ENCODE measurements at regions not wholly inside any gene's neighbourhood (a gene's known extent, or its start where the extent isn't known, plus 50 kb on each side); places are given as distances from the start of the nearest gene placed in this dataset.
"Not testable (repeated sequence)": the region's sequence is repeated elsewhere in the genome, so short reads cannot be mapped to it uniquely, and the experiment has no call there.

DNA sequence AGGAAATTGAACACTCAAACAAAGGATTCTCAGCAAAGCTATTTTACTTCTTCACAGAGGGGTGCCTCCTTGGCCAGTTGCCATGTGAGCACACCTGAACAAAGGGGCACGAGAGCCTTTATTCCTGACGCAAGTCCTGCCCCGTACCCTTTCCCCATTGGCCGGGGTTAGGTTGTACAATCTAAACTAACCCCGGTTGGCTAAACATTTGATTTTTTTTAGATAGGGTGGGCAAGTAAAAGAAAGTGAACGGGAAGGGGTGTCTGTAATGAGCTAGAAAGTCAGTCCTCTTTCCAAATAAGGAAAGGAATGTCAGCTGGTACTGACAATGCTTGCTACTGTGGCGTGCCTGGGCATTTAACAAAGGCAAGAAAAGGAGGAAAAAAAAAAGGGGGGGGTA lies 135.5 kb upstream of the CDKN3 start:
- Histone ChIP-seq H3K4me3 (replicated peaks in 1 of 3; ENCODE audit: low read depth in 2 of 3, low read length in 3 of 3) (no peak overlapping the region), H3K79me2 (ENCODE audit: insufficient read depth, low read length) (no peaks in the 10 kb centered on the region), H3K9me3 (replicated peaks in 1 of 2; ENCODE audit: control insufficient read depth in 1 of 2, insufficient read depth in 1 of 2, low read length in 2 of 2) (no peaks in the 10 kb centered on the region), H3K36me3 (replicated peaks in 1 of 2; ENCODE audit: control insufficient read depth in 1 of 2, insufficient read depth in 2 of 2, low read length in 2 of 2) (no peaks in the 10 kb centered on the region), H2AFZ (ENCODE audit: insufficient read depth, low read depth, low read length, poor library complexity, severe bottlenecking) (no peak overlapping the region), H3K4me1 (ENCODE audit: control insufficient read depth in 1 of 2, insufficient read depth in 2 of 2, low read length in 2 of 2) (no peaks in the 10 kb centered on the region), H3K9ac (ENCODE audit: insufficient read depth, low read length, poor library complexity, severe bottlenecking) (no peak overlapping the region), H3K27ac (ENCODE audit: low read depth in 1 of 2, low read length in 2 of 2) (no peak overlapping the region), H3K4me2 (replicated peaks; ENCODE audit: extremely low read depth, low read length, poor library complexity, severe bottlenecking) (no peak overlapping the region), H3K27me3 (ENCODE audit: control insufficient read depth in 2 of 2, insufficient read depth in 2 of 2, low read length in 2 of 2) (peaks cover 0 to 3% of the 10 kb centered on the region in 2 donors), H4K20me1 (ENCODE audit: insufficient read depth, low read length) (no peaks in the 10 kb centered on the region)
- no peak for DNase-seq
- H3K27me3 Mint-ChIP-seq (ENCODE audit: low read depth in 3 of 3) = peaks cover 1 to 9% (median 2%) of the 10 kb centered on the region in 3 donors
- intact Hi-C loops (cut with micrococcal nuclease) = no loop called here
- H3K9me3 Mint-ChIP-seq = peaks cover 0 to 3% (median 2%) of the 10 kb centered on the region in 7 donors
- TF ChIP-seq, protein P1, sequence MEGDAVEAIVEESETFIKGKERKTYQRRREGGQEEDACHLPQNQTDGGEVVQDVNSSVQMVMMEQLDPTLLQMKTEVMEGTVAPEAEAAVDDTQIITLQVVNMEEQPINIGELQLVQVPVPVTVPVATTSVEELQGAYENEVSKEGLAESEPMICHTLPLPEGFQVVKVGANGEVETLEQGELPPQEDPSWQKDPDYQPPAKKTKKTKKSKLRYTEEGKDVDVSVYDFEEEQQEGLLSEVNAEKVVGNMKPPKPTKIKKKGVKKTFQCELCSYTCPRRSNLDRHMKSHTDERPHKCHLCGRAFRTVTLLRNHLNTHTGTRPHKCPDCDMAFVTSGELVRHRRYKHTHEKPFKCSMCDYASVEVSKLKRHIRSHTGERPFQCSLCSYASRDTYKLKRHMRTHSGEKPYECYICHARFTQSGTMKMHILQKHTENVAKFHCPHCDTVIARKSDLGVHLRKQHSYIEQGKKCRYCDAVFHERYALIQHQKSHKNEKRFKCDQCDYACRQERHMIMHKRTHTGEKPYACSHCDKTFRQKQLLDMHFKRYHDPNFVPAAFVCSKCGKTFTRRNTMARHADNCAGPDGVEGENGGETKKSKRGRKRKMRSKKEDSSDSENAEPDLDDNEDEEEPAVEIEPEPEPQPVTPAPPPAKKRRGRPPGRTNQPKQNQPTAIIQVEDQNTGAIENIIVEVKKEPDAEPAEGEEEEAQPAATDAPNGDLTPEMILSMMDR (IDR thresholded peaks at IDR 0.05) = no peak
- 100% methylated on average over 2 of the region's 7 CpGs for WGBS (ENCODE audit: insufficient coverage)
- H3K4me1 Mint-ChIP-seq = no peaks in the 10 kb centered on the region
- H3K4me3 Mint-ChIP-seq = no peak overlapping the region
- H3K36me3 Mint-ChIP-seq = no peaks in the 10 kb centered on the region
- H3K27ac Mint-ChIP-seq = no peak overlapping the region

DNA sequence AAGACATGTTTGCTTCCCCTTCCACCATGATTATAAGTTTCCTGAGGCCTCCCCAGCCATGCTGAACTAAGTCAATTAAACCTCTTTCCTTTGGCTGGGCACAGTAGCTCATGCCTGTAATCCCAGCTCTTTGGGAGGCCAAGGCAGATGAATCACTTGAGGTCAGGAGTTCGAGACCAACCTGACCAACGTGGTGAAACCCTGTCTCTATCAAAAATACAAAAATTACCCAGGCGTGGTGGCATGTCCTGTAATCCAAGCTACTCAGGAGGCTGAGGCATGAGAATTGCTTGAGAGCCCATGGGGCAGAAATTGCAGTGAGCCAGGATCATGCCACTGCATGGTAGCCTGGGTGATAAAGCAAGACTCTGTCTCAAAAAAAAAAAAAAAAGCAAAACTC lies 130.2 kb upstream of the CDKN3 start:
- H4K20me1 ChIP-seq (ENCODE audit: insufficient read depth, low read length); H3K27ac Mint-ChIP-seq; H3K79me2 ChIP-seq (ENCODE audit: insufficient read depth, low read length); H2AFZ ChIP-seq (ENCODE audit: insufficient read depth, low read depth, low read length, poor library complexity, severe bottlenecking); H3K36me3 ChIP-seq (replicated peaks in 1 of 2; ENCODE audit: control insufficient read depth in 1 of 2, insufficient read depth in 2 of 2, low read length in 2 of 2); H3K27me3 ChIP-seq (ENCODE audit: control insufficient read depth in 2 of 2, insufficient read depth in 2 of 2, low read length in 2 of 2); H3K9me3 Mint-ChIP-seq; H3K9me3 ChIP-seq (replicated peaks in 1 of 2; ENCODE audit: control insufficient read depth in 1 of 2, insufficient read depth in 1 of 2, low read length in 2 of 2); DNase-seq; H3K4me2 ChIP-seq (replicated peaks; ENCODE audit: extremely low read depth, low read length, poor library complexity, severe bottlenecking); H3K9ac ChIP-seq (ENCODE audit: insufficient read depth, low read length, poor library complexity, severe bottlenecking); intact Hi-C loops (cut with micrococcal nuclease); H3K36me3 Mint-ChIP-seq; H3K27ac ChIP-seq (ENCODE audit: low read depth in 1 of 2, low read length in 2 of 2); H3K4me1 Mint-ChIP-seq; H3K4me1 ChIP-seq (ENCODE audit: control insufficient read depth in 1 of 2, insufficient read depth in 2 of 2, low read length in 2 of 2); H3K4me3 Mint-ChIP-seq; H3K27me3 Mint-ChIP-seq (ENCODE audit: low read depth in 3 of 3); H3K4me3 ChIP-seq (replicated peaks in 1 of 3; ENCODE audit: low read depth in 2 of 3, low read length in 3 of 3): not testable (repeated sequence)
- no CpG with 5 or more reads among the region's 3 CpGs for WGBS (ENCODE audit: insufficient coverage)

Data from CD14-positive monocyte (primary cell).